Liver (tissue), 8 donors: ENCODE measurements at regions not wholly inside any gene's neighbourhood (a gene's known extent, or its start where the extent isn't known, plus 50 kb on each side); places are given as distances from the start of the nearest gene placed in this dataset.

Experiments
- DNase-seq: peaks from one replicate; pipeline ENCODE4 v3.0.0-alpha.2; 2017; ENCODE audit warnings: low spot score
- H3K27ac ChIP-seq, 2 donors: one replicate each; pipeline ENCODE4 v1.7.0; 2013; ENCODE audit warnings: inconsistent platforms in 2 of 2, low read length in 2 of 2, control low read depth in 1 of 2, low read depth in 1 of 2, mild to moderate bottlenecking in 1 of 2
- H3K27me3 ChIP-seq, 4 donors: one replicate each; pipeline versions ENCODE4 v1.6.1 to v1.7.0; 2013; ENCODE audit warnings: low read length in 3 of 4, inconsistent platforms in 1 of 4, mild to moderate bottlenecking in 1 of 4, moderate library complexity in 1 of 4; ENCODE audit not compliant: control insufficient read depth in 4 of 4, insufficient read depth in 4 of 4
- H3K36me3 ChIP-seq, 4 donors: one replicate each; pipeline versions ENCODE4 v1.6.1 to v1.7.0; 2013; ENCODE audit warnings: low read length in 3 of 4, mild to moderate bottlenecking in 3 of 4, low read depth in 1 of 4, moderate library complexity in 1 of 4; ENCODE audit not compliant: control insufficient read depth in 4 of 4, insufficient read depth in 3 of 4
- H3K4me1 ChIP-seq, 4 donors: one replicate each; pipeline versions ENCODE4 v1.6.1 to v1.7.0; 2013; ENCODE audit warnings: low read length in 3 of 4, mild to moderate bottlenecking in 3 of 4, moderate library complexity in 1 of 4; ENCODE audit not compliant: control insufficient read depth in 4 of 4, insufficient read depth in 4 of 4
- H3K4me3 ChIP-seq, 3 donors: one replicate each; pipeline versions ENCODE4 v1.6.1 to v1.7.0; 2013; ENCODE audit warnings: low read length in 3 of 3, control low read depth in 1 of 3, low read depth in 1 of 3, mild to moderate bottlenecking in 1 of 3
- H3K9ac ChIP-seq, 2 donors: one replicate each; pipeline ENCODE4 v1.7.0; 2013; ENCODE audit warnings: low read length in 2 of 2, mild to moderate bottlenecking in 2 of 2, moderate library complexity in 2 of 2, control low read depth in 1 of 2, low read depth in 1 of 2
- H3K9me3 ChIP-seq, 4 donors: one replicate each; pipeline versions ENCODE4 v1.6.1 to v1.7.0; 2013; ENCODE audit warnings: low read length in 3 of 4; ENCODE audit not compliant: control insufficient read depth in 4 of 4
- CTCF ChIP-seq: fragments of 150-350 bp; IDR thresholded peaks from 2 replicates; pipeline ENCODE4 v1.5.1; 2017; ENCODE audit warnings: improper control_type of control experiment, low read depth, low read length; ENCODE audit not compliant: missing input control
- EGR1 ChIP-seq, 2 donors: IDR thresholded peaks; 2 replicates each; pipeline ENCODE4 v1.6.1; 2016 to 2018; ENCODE audit warnings: antibody characterized with exemption in 2 of 2, low read depth in 2 of 2
- FOXA1 ChIP-seq: IDR thresholded peaks from 2 replicates; pipeline ENCODE4 v1.6.1; 2016; ENCODE audit warnings: antibody characterized with exemption
- FOXA2 ChIP-seq: IDR thresholded peaks from 2 replicates; pipeline ENCODE4 v1.6.1; 2016; ENCODE audit warnings: antibody characterized with exemption
- GABPA ChIP-seq, 2 donors: IDR thresholded peaks in 1 of 2; conservative IDR thresholded peaks in 1 of 2; 2 replicates each; pipeline ENCODE4 v1.6.1; 2016; ENCODE audit warnings: antibody characterized with exemption in 2 of 2, mild to moderate bottlenecking in 1 of 2, moderate library complexity in 1 of 2
- HNF4A ChIP-seq, 2 donors: conservative IDR thresholded peaks; 2 replicates each; pipeline ENCODE4 v1.6.1; 2016; ENCODE audit warnings: antibody characterized with exemption in 2 of 2, mild to moderate bottlenecking in 2 of 2
- HNF4G ChIP-seq: IDR thresholded peaks from 2 replicates; pipeline ENCODE4 v1.6.1; 2016; ENCODE audit warnings: antibody characterized with exemption
- JUND ChIP-seq, 2 donors: IDR thresholded peaks; 2 replicates each; pipeline ENCODE4 v1.6.1; 2016; ENCODE audit warnings: antibody characterized with exemption in 2 of 2
- MAX ChIP-seq: IDR thresholded peaks from 2 replicates; pipeline ENCODE4 v1.6.1; 2016; ENCODE audit warnings: antibody characterized with exemption
- NR2F2 ChIP-seq: IDR thresholded peaks from 2 replicates; pipeline ENCODE4 v1.6.1; 2016; ENCODE audit warnings: antibody characterized with exemption
- RAD21 ChIP-seq, 2 donors: IDR thresholded peaks; 2 replicates each; pipeline ENCODE4 v1.6.1; 2016; ENCODE audit warnings: antibody characterized with exemption in 2 of 2, mild to moderate bottlenecking in 2 of 2
- REST ChIP-seq: IDR thresholded peaks from 2 replicates; pipeline ENCODE4 v1.6.1; 2016; ENCODE audit warnings: antibody characterized with exemption, mild to moderate bottlenecking
- RXRA ChIP-seq, 2 donors: IDR thresholded peaks; 2 replicates each; pipeline ENCODE4 v1.6.1; 2017 to 2018; ENCODE audit warnings: antibody characterized with exemption in 2 of 2, mild to moderate bottlenecking in 1 of 2
- YY1 ChIP-seq: IDR thresholded peaks from 2 replicates; pipeline ENCODE4 v1.6.1; 2016; ENCODE audit warnings: antibody characterized with exemption, mild to moderate bottlenecking
- WGBS: extraction: QIAGEN DNeasy Blood & Tissue Kit; methylation state at CpG from one replicate; pipeline ENCODE4 v1.1.7; 2013; 5-methylcytosine and 5-hydroxymethylcytosine counted together
- TF ChIP-seq, protein P1 (sequence below): IDR thresholded peaks from 2 replicates; pipeline ENCODE4 v1.6.1; 2016; ENCODE audit warnings: antibody characterized with exemption
- TF ChIP-seq, protein P2 (sequence below): IDR thresholded peaks from 2 replicates; pipeline ENCODE4 v1.6.1; 2016; ENCODE audit warnings: antibody characterized with exemption
- donor health status: healthy.
- donor health status: healthy.
- donor health status: healthy.
- donor health status: healthy.
- donor health status: healthy.

GRCh38 chr3:176041812-176042211, 1155.5 kb downstream of the TBL1XR1 start:
- no peaks in the 10 kb centered on the region for H3K9me3 ChIP-seq
- H3K27ac ChIP-seq = no peak overlapping the region
- WGBS = 75% methylated on average over 2 of the region's 2 CpGs
- no peaks in the 10 kb centered on the region for H3K27me3 ChIP-seq
- H3K36me3 ChIP-seq = no peaks in the 10 kb centered on the region
- no peaks in the 10 kb centered on the region for H3K4me1 ChIP-seq
- no peak overlapping the region for H3K9ac ChIP-seq
- no peak for TF ChIP-seq NR2F2
- no peak for TF ChIP-seq YY1
- TF ChIP-seq, protein P1, sequence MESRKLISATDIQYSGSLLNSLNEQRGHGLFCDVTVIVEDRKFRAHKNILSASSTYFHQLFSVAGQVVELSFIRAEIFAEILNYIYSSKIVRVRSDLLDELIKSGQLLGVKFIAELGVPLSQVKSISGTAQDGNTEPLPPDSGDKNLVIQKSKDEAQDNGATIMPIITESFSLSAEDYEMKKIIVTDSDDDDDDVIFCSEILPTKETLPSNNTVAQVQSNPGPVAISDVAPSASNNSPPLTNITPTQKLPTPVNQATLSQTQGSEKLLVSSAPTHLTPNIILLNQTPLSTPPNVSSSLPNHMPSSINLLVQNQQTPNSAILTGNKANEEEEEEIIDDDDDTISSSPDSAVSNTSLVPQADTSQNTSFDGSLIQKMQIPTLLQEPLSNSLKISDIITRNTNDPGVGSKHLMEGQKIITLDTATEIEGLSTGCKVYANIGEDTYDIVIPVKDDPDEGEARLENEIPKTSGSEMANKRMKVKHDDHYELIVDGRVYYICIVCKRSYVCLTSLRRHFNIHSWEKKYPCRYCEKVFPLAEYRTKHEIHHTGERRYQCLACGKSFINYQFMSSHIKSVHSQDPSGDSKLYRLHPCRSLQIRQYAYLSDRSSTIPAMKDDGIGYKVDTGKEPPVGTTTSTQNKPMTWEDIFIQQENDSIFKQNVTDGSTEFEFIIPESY = no peak
- no peak for TF ChIP-seq JUND (IDR thresholded peaks at IDR 0.05)
- TF ChIP-seq FOXA2 = no peak
- no peak for TF ChIP-seq RAD21 (IDR thresholded peaks at IDR 0.05)
- no peak for TF ChIP-seq CTCF
- TF ChIP-seq HNF4A (conservative IDR thresholded peaks at IDR 0.05) = no peak
- no peak for TF ChIP-seq FOXA1
- no peak for TF ChIP-seq RXRA (IDR thresholded peaks at IDR 0.05)
- TF ChIP-seq EGR1 (IDR thresholded peaks at IDR 0.05; ENCODE audit: low read depth in 2 of 2) = no peak
- TF ChIP-seq MAX = no peak
- no peak overlapping the region for H3K4me3 ChIP-seq
- DNase-seq = no peak

DNA sequence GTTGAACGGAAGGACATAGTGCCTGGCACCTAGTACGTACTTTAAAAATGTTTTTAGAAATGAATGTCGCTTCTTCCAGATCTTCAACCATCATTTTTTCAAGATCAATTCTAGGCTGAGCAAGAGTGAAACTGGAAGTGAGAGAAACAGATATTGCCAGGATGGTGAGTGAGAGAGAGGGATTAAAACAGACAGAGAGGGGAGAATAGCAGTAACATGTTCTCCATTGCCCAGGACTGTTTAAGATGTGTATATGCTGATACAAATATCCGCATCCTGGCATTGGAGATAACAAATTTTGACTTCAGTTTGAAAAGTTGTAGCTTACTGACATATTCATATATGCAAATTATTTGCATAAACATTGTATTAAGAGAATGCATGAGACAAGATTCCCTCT, 1156.1 kb downstream of the TBL1XR1 start:
- DNase-seq = no peak
- TF ChIP-seq, protein P1 = no peak
- TF ChIP-seq MAX = no peak
- no peak for TF ChIP-seq NR2F2
- no peak for TF ChIP-seq RAD21 (IDR thresholded peaks at IDR 0.05)
- TF ChIP-seq FOXA1 = no peak
- TF ChIP-seq GABPA (IDR thresholded peaks at IDR 0.05 in 1 of 2, conservative IDR thresholded peaks at IDR 0.05 in 1 of 2) = no peak
- TF ChIP-seq CTCF = no peak
- no peak for TF ChIP-seq YY1
- no peak for TF ChIP-seq FOXA2
- no peak for TF ChIP-seq EGR1 (IDR thresholded peaks at IDR 0.05; ENCODE audit: low read depth in 2 of 2)
- TF ChIP-seq, protein P2, sequence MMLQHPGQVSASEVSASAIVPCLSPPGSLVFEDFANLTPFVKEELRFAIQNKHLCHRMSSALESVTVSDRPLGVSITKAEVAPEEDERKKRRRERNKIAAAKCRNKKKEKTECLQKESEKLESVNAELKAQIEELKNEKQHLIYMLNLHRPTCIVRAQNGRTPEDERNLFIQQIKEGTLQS = no peak
- no peak for TF ChIP-seq REST
- no peak for TF ChIP-seq HNF4G
- no peak for TF ChIP-seq HNF4A (conservative IDR thresholded peaks at IDR 0.05)
- no peak overlapping the region for H3K4me3 ChIP-seq
- H3K36me3 ChIP-seq = no peaks in the 10 kb centered on the region
- no peaks in the 10 kb centered on the region for H3K27me3 ChIP-seq
- H3K9me3 ChIP-seq = no peaks in the 10 kb centered on the region
- H3K27ac ChIP-seq = no peak overlapping the region
- no peak overlapping the region for H3K9ac ChIP-seq
- H3K4me1 ChIP-seq = no peaks in the 10 kb centered on the region
- 92% methylated on average over 4 of the region's 4 CpGs for WGBS
